WTC11 (cell line): ENCODE measurements at regions not wholly inside any gene's neighbourhood (a gene's known extent, or its start where the extent isn't known, plus 50 kb on each side); places are given as distances from the start of the nearest gene placed in this dataset.
A peak's percentile ranks its signal among the peaks of the same experiment; 100 is the strongest.

Experiments
- ATAC-seq: fragments of 200-7000 bp; cut with Tn5 transposase; 2 replicates; pipeline ENCODE4 v1.10.0; 2021; ENCODE audit warnings: mild to moderate bottlenecking, moderate library complexity
- CTCF ChIA-PET: fragments of 300-600 bp; sonication (Branson Sonifier 250); formaldehyde crosslinking; loops from one replicate; lab custom pipeline; 2021; ENCODE audit warnings: antibody characterized with exemption; lab: Charles Lee
- POLR2A ChIA-PET: fragments of 350-600 bp; sonication (Branson Sonifier 250); formaldehyde crosslinking; loops from one replicate; lab custom pipeline; 2021; ENCODE audit warnings: antibody characterized with exemption; lab: Charles Lee
- DNase-seq: peaks from one replicate; pipeline ENCODE4 v3.0.0; 2021; ENCODE audit warnings: low spot score
- H3K27ac Mint-ChIP-seq: 2 replicates; pipeline ENCODE4 v1.8.0; 2021; ENCODE audit warnings: mixed read lengths
- H3K27me3 Mint-ChIP-seq: 2 replicates; pipeline ENCODE4 v1.8.0; 2021; ENCODE audit warnings: low read depth, mild to moderate bottlenecking, moderate library complexity, mixed read lengths
- H3K36me3 Mint-ChIP-seq: 2 replicates; pipeline ENCODE4 v1.8.0; 2021; ENCODE audit warnings: mixed read lengths
- H3K4me1 Mint-ChIP-seq: 2 replicates; pipeline ENCODE4 v1.8.0; 2022; ENCODE audit warnings: mixed read lengths
- H3K4me3 Mint-ChIP-seq: 2 replicates; pipeline ENCODE4 v1.8.0; 2021; ENCODE audit warnings: mild to moderate bottlenecking, moderate library complexity, mixed read lengths
- H3K9me3 Mint-ChIP-seq: 2 replicates; pipeline ENCODE4 v1.8.0; 2021; ENCODE audit warnings: mixed read lengths
- ATF1 ChIP-seq: sonication (generic); formaldehyde crosslinking; IDR thresholded peaks from 2 replicates; pipeline ENCODE4 v1.8.1; 2023; ENCODE audit warnings: mild to moderate bottlenecking, moderate library complexity, missing genetic modification reagents
- GABPB1 ChIP-seq: sonication (generic); formaldehyde crosslinking; IDR thresholded peaks from 2 replicates; pipeline ENCODE4 v1.8.1; 2023; ENCODE audit warnings: mild to moderate bottlenecking, missing genetic modification reagents
- MAX ChIP-seq: sonication (generic); formaldehyde crosslinking; IDR thresholded peaks from 2 replicates; pipeline ENCODE4 v1.8.0; 2022; ENCODE audit warnings: mild to moderate bottlenecking, missing genetic modification reagents
- MYBL2 ChIP-seq: sonication (generic); formaldehyde crosslinking; IDR thresholded peaks from 2 replicates; pipeline ENCODE4 v1.8.1; 2023; ENCODE audit warnings: mild to moderate bottlenecking, moderate library complexity, missing genetic modification reagents
- NR1H2 ChIP-seq: sonication (generic); formaldehyde crosslinking; IDR thresholded peaks from 2 replicates; pipeline ENCODE4 v1.9.0; 2021; ENCODE audit warnings: mild to moderate bottlenecking, moderate library complexity, missing genetic modification reagents
- OVOL2 ChIP-seq: fragments of 250-450 bp; sonication (Bioruptor Pico); IDR thresholded peaks from 2 replicates; pipeline ENCODE4 v1.9.0; 2021; ENCODE audit warnings: mild to moderate bottlenecking, borderline replicate concordance
- PREB ChIP-seq: sonication (generic); formaldehyde crosslinking; IDR thresholded peaks from 2 replicates; pipeline ENCODE4 v1.8.1; 2022; ENCODE audit warnings: mild to moderate bottlenecking, missing genetic modification reagents, moderate library complexity, borderline replicate concordance
- USF1 ChIP-seq: sonication (generic); formaldehyde crosslinking; IDR thresholded peaks from 2 replicates; pipeline ENCODE4 v1.8.0; 2022; ENCODE audit warnings: mild to moderate bottlenecking, missing genetic modification reagents
- ZBTB43 ChIP-seq: sonication (generic); formaldehyde crosslinking; IDR thresholded peaks from 2 replicates; pipeline ENCODE4 v1.8.1; 2023; ENCODE audit warnings: mild to moderate bottlenecking, missing genetic modification reagents
- ZNF121 ChIP-seq: sonication (generic); formaldehyde crosslinking; IDR thresholded peaks from 2 replicates; pipeline ENCODE4 v1.8.0; 2023; ENCODE audit warnings: missing genetic modification reagents
- ZNF263 ChIP-seq: sonication (generic); formaldehyde crosslinking; IDR thresholded peaks from 2 replicates; pipeline ENCODE4 v1.8.1; 2022; ENCODE audit warnings: low read depth, mild to moderate bottlenecking, moderate library complexity, missing genetic modification reagents
- ZNF416 ChIP-seq: fragments of 250-450 bp; sonication (Bioruptor Pico); IDR thresholded peaks from 2 replicates; pipeline ENCODE4 v1.9.0; 2021; ENCODE audit warnings: mild to moderate bottlenecking, inconsistent platforms
- ZNF532 ChIP-seq: fragments of 250-450 bp; sonication (Bioruptor Pico); IDR thresholded peaks from 2 replicates; pipeline ENCODE4 v1.9.0; 2021; ENCODE audit warnings: mild to moderate bottlenecking, borderline replicate concordance
- ZSCAN18 ChIP-seq: fragments of 250-450 bp; sonication (Bioruptor Pico); IDR thresholded peaks from 2 replicates; pipeline ENCODE4 v2.1.2; 2022; ENCODE audit warnings: mild to moderate bottlenecking, moderate library complexity

DNA sequence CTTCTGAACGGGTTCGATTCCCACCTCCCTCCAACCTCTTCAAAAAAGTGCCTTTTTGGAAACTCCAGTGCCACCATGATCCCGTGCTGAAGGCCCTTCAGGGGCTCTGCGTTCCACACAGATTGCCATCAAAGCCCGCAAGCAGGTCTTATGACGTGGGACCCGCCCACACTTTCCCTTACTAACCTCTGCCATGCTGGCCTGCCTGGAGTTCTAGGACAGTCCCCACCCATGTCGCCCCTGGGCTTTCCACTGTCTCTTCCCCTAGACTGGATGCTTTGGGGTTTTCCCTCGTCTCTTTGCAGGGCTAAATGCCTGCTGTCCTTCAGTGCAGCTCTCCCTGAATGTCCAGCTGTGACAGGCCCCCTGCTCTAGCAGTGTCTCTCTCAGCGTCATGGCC is 313.7 kb upstream of the ATP10A start:
- no peak for ATAC-seq
- Mint-ChIP-seq H3K9me3 (no peaks in the 10 kb centered on the region), H3K36me3 (no peaks in the 10 kb centered on the region), H3K4me1 (peaks cover 30% of the 10 kb centered on the region), H3K27ac (no peak overlapping the region), H3K4me3 (no peak overlapping the region), H3K27me3 (no peaks in the 10 kb centered on the region)
- POLR2A ChIA-PET: no interaction called here
- TF ChIP-seq MAX (CRISPR knock-in tag) (no peak), USF1 (CRISPR knock-in tag) (0 out of 2 replicates have a peak, but pooled peaks have one; percentile 17)
- DNase-seq: no peak
- CTCF ChIA-PET: interaction anchor here (3.8 kb wide), 1 partner anchor 83 kb away, joined by 50 read pairs; no protein-coding TSS in a partner anchor

DNA sequence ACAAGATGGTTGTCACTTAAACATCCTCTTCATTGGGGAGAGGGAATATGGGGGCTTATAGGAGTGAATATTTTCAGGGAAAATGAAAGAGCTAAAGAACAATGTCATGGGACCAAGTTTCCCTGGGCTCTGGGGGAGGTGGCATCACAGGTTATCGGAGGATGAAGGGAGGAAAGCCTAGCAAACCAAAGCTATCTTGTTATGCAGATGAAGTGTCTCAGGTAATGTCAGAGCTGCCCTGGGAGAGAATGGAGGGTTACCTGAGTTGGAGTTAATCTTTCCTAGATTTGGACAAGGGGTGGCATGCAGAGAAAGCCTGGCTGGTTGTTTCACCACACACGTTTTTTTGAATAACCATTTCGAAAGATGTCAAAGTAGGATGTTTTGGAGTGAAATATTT is 308.1 kb upstream of the ATP10A start:
- no peak overlapping the region for H3K4me3 Mint-ChIP-seq
- no peaks in the 10 kb centered on the region for H3K36me3 Mint-ChIP-seq
- ATAC-seq (peak; percentile 58), DNase-seq (no peak)
- ChIA-PET CTCF (interaction anchor here (1.9 kb wide), 1 partner anchor 75 kb away, joined by 6 read pairs; no protein-coding TSS in a partner anchor), POLR2A (interaction anchor here (0.8 kb wide), 1 partner anchor 39 kb away, joined by 3 read pairs; no protein-coding TSS in a partner anchor)
- H3K27me3 Mint-ChIP-seq: no peaks in the 10 kb centered on the region
- peaks cover 31% of the 10 kb centered on the region for H3K4me1 Mint-ChIP-seq
- TF ChIP-seq ZNF121 (CRISPR knock-in tag): no peak
- TF ChIP-seq ZSCAN18: no peak
- TF ChIP-seq ZNF416: no peak
- no peak for TF ChIP-seq MYBL2 (CRISPR knock-in tag)
- TF ChIP-seq OVOL2: no peak
- no peak for TF ChIP-seq ZBTB43 (CRISPR knock-in tag)
- no peak for TF ChIP-seq ZNF532 (CRISPR knock-in tag)
- TF ChIP-seq NR1H2 (CRISPR knock-in tag): no peak
- TF ChIP-seq ZNF263: no peak
- no peaks in the 10 kb centered on the region for H3K9me3 Mint-ChIP-seq
- no peak overlapping the region for H3K27ac Mint-ChIP-seq

DNA sequence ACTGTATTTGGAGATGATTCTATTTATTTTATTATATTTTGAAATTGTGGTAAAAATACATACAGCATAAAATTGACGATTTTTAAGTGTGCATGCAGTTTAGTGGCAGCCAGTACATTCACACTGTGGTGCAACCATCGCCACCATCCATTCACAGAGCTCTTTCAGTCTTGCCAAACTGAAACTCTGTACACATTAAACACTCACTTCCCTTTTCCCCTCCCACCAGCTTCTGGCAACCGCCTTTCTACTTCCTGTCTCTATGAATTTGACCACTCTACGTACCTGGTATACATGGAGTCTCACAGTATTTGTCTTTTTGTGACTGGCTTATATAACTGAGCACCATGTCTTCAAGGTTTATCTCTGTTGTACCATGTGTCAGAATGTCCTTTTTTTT is 303.3 kb upstream of the ATP10A start:
- ATAC-seq: no peak
- peaks cover 12% of the 10 kb centered on the region for H3K4me1 Mint-ChIP-seq
- POLR2A ChIA-PET: no interaction called here
- no peaks in the 10 kb centered on the region for H3K9me3 Mint-ChIP-seq
- no peak overlapping the region for H3K27ac Mint-ChIP-seq
- H3K27me3 Mint-ChIP-seq: no peaks in the 10 kb centered on the region
- no peak overlapping the region for H3K4me3 Mint-ChIP-seq
- TF ChIP-seq GABPB1 (CRISPR knock-in tag) (no peak), PREB (CRISPR knock-in tag) (no peak), ATF1 (no peak)
- TF ChIP-seq, all 79 proteins: peak for 0
- DNase-seq: no peak
- CTCF ChIA-PET: interaction anchor here (1.2 kb wide), 1 partner anchor 725 kb away, joined by 3 read pairs; no protein-coding TSS in a partner anchor
- no peaks in the 10 kb centered on the region for H3K36me3 Mint-ChIP-seq
